Keratinocyte (primary cell): ENCODE measurements at regions not wholly inside any gene's neighbourhood (a gene's known extent, or its start where the extent isn't known, plus 50 kb on each side); places are given as distances from the start of the nearest gene placed in this dataset.

Experiments
- DNase-seq: peaks from one replicate; pipeline ENCODE4 v3.0.0-alpha.2; 2011; ENCODE audit warnings: low read depth, missing footprints, low spot score
- FAIRE-seq: peaks from 2 replicates; lab custom pipeline; 2011; peaks lifted over from hg19 to GRCh38; lab: Jason Lieb, UNC
- H2AFZ ChIP-seq: 2 replicates; pipeline ENCODE4 v1.6.0; 2012; ENCODE audit warnings: low read length, control low read depth, inconsistent platforms; ENCODE audit not compliant: control insufficient read depth
- H3K27ac ChIP-seq: 2 replicates; pipeline ENCODE4 v1.5.1; 2011; ENCODE audit warnings: low read length; ENCODE audit not compliant: control insufficient read depth, insufficient read depth
- H3K27me3 ChIP-seq: 3 replicates; pipeline ENCODE4 v1.6.0; 2011; ENCODE audit warnings: low read length; ENCODE audit not compliant: control insufficient read depth, insufficient read depth; ENCODE audit errors: extremely low read depth
- H3K36me3 ChIP-seq, 2 experiments: 2 replicates in 1 of 2; 3 replicates in 1 of 2; pipeline ENCODE4 v1.5.1; 2011; ENCODE audit warnings: low read length in 2 of 2, mild to moderate bottlenecking in 1 of 2; ENCODE audit not compliant: control insufficient read depth in 2 of 2, insufficient read depth in 2 of 2; ENCODE audit errors: extremely low read depth in 1 of 2
- H3K4me1 ChIP-seq: 3 replicates; pipeline ENCODE4 v1.5.1; 2011; ENCODE audit warnings: low read length; ENCODE audit not compliant: control insufficient read depth, insufficient read depth; ENCODE audit errors: extremely low read depth
- H3K4me2 ChIP-seq: 3 replicates; pipeline ENCODE4 v1.6.0; 2011; ENCODE audit warnings: low read depth, low read length; ENCODE audit not compliant: control insufficient read depth, insufficient read depth; ENCODE audit errors: extremely low read depth
- H3K4me3 ChIP-seq, 3 experiments: fragments of 200-600 bp in 1 of 3; sonication (generic) in 1 of 3; 2 replicates in 2 of 3; 3 replicates in 1 of 3; pipeline ENCODE4 v1.5.1; 2011 to 2016; ENCODE audit warnings: low read length in 3 of 3, mild to moderate bottlenecking in 3 of 3, control low read depth in 2 of 3, inconsistent platforms in 1 of 3, low read depth in 1 of 3, mixed read lengths in 1 of 3, mixed run types in 1 of 3, moderate library complexity in 1 of 3; ENCODE audit not compliant: control insufficient read depth in 2 of 3, insufficient read depth in 2 of 3; ENCODE audit errors: extremely low read depth in 1 of 3
- H3K79me2 ChIP-seq: 2 replicates; pipeline ENCODE4 v1.6.0; 2012; ENCODE audit warnings: low read length; ENCODE audit not compliant: control insufficient read depth, insufficient read depth
- H3K9ac ChIP-seq: 3 replicates; pipeline ENCODE4 v1.6.0; 2011; ENCODE audit warnings: low read length; ENCODE audit not compliant: control insufficient read depth, insufficient read depth; ENCODE audit errors: extremely low read depth
- H3K9me1 ChIP-seq: 3 replicates; pipeline ENCODE4 v1.6.0; 2011; ENCODE audit warnings: low read length; ENCODE audit not compliant: control insufficient read depth, insufficient read depth; ENCODE audit errors: extremely low read depth
- H3K9me3 ChIP-seq: 2 replicates; pipeline ENCODE4 v1.5.1; 2012; ENCODE audit warnings: low read depth, low read length; ENCODE audit not compliant: control insufficient read depth
- H4K20me1 ChIP-seq: 3 replicates; pipeline ENCODE4 v1.6.0; 2011; ENCODE audit warnings: low read length; ENCODE audit not compliant: control insufficient read depth, insufficient read depth; ENCODE audit errors: extremely low read depth
- EZH2 ChIP-seq: IDR thresholded peaks from one replicate; pipeline ENCODE4 v1.6.1; 2012; ENCODE audit warnings: inconsistent platforms, mild to moderate bottlenecking, low read length, moderate library complexity
- dilution Hi-C: fragments of 300-500 bp; cut with MboI; formaldehyde crosslinking; loops from one replicate; pipeline ENCODE4 v1.7.0; 2020; ENCODE audit warnings: low sequenced_read_pairs; ENCODE audit not compliant: extremely low pct_ligation_motif_present
- TF ChIP-seq, protein P1 (sequence below), 3 experiments: IDR thresholded peaks in 1 of 3; conservative IDR thresholded peaks in 1 of 3; optimal IDR thresholded peaks in 1 of 3; 2 replicates in 2 of 3; 3 replicates in 1 of 3; pipeline versions ENCODE3 to v1.5.1; 2011; ENCODE audit warnings: low read length in 3 of 3, mild to moderate bottlenecking in 3 of 3, moderate library complexity in 2 of 3, control low read depth in 1 of 3, inconsistent platforms in 1 of 3; ENCODE audit not compliant: insufficient read depth in 2 of 3; ENCODE audit errors: extremely low read depth in 1 of 3

DNA sequence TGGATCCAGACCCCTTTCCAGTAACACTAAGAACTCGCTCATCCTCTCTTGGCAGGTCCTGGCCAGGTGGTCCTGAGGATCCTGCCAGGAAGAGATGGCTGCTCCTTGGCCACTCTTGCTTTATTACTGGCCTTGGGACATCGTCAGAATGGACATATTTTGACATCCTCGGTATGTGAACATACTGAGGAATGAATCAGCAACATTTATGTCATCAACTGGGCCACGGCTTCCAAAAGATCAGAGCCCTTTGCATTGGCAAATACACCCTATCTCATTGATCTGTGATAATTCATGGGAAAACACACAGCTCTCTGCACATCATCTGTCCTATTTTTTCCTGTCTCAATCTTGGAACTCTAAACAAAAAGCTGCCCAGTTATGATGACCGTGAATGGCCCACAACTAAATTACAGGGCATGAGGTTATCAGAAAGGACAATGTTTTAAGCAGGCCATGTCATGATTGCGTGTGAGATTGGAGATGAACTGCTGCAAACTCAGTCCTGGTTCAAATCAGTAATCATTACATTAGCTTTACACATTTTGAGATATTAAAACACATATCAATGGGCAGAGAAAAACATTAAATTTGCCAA is 1325.8 kb downstream of the AACS start:
- Histone ChIP-seq H3K27me3 (no peaks in the 10 kb centered on the region), H3K36me3 (no peaks in the 10 kb centered on the region), H3K4me1 (no peaks in the 10 kb centered on the region), H3K9me3 (no peaks in the 10 kb centered on the region), H4K20me1 (no peaks in the 10 kb centered on the region), H3K4me2 (no peak overlapping the region), H3K79me2 (no peaks in the 10 kb centered on the region), H3K4me3 (no peak overlapping the region), H3K27ac (no peak overlapping the region), H3K9ac (no peak overlapping the region), H2AFZ (no peak overlapping the region), H3K9me1 (no peaks in the 10 kb centered on the region)
- dilution Hi-C loops: no loop called here
- no peak for FAIRE-seq
- TF ChIP-seq EZH2: no peak
- TF ChIP-seq, protein P1, sequence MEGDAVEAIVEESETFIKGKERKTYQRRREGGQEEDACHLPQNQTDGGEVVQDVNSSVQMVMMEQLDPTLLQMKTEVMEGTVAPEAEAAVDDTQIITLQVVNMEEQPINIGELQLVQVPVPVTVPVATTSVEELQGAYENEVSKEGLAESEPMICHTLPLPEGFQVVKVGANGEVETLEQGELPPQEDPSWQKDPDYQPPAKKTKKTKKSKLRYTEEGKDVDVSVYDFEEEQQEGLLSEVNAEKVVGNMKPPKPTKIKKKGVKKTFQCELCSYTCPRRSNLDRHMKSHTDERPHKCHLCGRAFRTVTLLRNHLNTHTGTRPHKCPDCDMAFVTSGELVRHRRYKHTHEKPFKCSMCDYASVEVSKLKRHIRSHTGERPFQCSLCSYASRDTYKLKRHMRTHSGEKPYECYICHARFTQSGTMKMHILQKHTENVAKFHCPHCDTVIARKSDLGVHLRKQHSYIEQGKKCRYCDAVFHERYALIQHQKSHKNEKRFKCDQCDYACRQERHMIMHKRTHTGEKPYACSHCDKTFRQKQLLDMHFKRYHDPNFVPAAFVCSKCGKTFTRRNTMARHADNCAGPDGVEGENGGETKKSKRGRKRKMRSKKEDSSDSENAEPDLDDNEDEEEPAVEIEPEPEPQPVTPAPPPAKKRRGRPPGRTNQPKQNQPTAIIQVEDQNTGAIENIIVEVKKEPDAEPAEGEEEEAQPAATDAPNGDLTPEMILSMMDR (optimal IDR thresholded peaks at IDR 0.05 in 1 of 3, IDR thresholded peaks at IDR 0.05 in 1 of 3, conservative IDR thresholded peaks at IDR 0.05 in 1 of 3; ENCODE audit: extremely low read depth in 1 of 3, insufficient read depth in 2 of 3, low read length in 3 of 3): no peak
- DNase-seq: no peak

DNA sequence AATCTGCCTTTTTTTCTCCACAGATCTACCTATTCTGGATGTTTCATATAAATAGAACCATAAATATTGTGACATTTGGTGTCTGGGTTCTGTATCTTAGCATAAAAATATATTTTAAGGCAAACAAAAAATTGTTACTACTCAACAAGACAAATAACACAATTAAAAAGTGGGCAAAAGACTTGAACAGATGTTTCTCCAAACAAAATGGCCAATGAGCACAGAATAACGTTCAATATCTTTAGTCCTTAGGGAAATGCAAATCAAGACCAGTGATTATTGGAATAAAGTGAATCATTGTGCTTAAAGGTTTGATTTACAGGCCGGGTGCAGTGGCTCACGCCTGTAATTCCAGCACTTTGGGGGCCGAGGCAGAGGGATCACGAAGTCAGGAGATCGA is 1331.3 kb downstream of the AACS start:
- H3K9me3 ChIP-seq: no peaks in the 10 kb centered on the region
- no peak overlapping the region for H3K9ac ChIP-seq
- no peak overlapping the region for H3K4me2 ChIP-seq
- H2AFZ ChIP-seq: no peak overlapping the region
- DNase-seq: no peak
- no peaks in the 10 kb centered on the region for H4K20me1 ChIP-seq
- H3K27ac ChIP-seq: no peak overlapping the region
- no peaks in the 10 kb centered on the region for H3K36me3 ChIP-seq
- no peak for FAIRE-seq
- no peaks in the 10 kb centered on the region for H3K27me3 ChIP-seq
- no peaks in the 10 kb centered on the region for H3K9me1 ChIP-seq
- no peak for TF ChIP-seq EZH2
- TF ChIP-seq, protein P1 (optimal IDR thresholded peaks at IDR 0.05 in 1 of 3, IDR thresholded peaks at IDR 0.05 in 1 of 3, conservative IDR thresholded peaks at IDR 0.05 in 1 of 3; ENCODE audit: extremely low read depth in 1 of 3, insufficient read depth in 2 of 3, low read length in 3 of 3): no peak
- no peaks in the 10 kb centered on the region for H3K4me1 ChIP-seq
- no peak overlapping the region for H3K4me3 ChIP-seq
- no peaks in the 10 kb centered on the region for H3K79me2 ChIP-seq
- dilution Hi-C loops: no loop called here
